HG03060 (cell line): ENCODE measurements at regions not wholly inside any gene's neighbourhood (a gene's known extent, or its start where the extent isn't known, plus 50 kb on each side); places are given as distances from the start of the nearest gene placed in this dataset.

ENCODE experiments used
- ATAC-seq: cut with Tn5 transposase; IDR thresholded peaks from one replicate; pipeline ENCODE4 v1.9.1; 2021; ENCODE audit warnings: low read depth, moderate number of reproducible peaks; ENCODE audit not compliant: unreplicated experiment

DNA sequence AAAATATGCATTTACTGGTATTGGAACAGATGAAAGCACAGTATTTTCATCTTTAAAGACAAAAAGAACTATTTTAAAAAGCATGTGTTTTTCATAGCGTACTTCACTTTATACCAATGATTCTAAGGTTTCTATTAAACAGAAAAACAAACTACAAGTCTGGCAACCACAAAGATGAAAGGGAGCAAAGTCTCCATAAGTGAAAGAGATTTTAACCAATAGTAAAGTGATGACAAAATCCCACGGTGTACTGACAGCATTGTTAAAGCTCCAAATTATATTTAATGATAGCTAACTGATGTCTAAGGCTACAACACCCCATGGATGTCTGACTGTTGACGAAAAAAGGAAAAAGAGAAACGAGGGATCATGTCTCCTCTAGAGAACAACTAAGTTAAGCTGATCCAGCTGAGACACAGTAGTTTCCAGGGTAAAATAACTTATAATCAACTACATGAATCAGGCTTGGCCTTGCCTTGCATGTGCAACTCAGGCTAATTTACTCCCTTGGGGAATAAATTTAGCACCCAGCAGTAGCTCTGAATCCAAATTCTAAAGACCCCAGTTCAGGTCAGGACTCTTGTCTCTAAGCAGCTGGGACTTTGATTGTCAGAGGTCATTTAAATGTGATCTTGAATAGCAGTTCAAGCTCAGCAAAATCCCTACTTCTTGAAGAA lies 56.0 kb upstream of the TAB2 start:
- no peak for ATAC-seq

DNA sequence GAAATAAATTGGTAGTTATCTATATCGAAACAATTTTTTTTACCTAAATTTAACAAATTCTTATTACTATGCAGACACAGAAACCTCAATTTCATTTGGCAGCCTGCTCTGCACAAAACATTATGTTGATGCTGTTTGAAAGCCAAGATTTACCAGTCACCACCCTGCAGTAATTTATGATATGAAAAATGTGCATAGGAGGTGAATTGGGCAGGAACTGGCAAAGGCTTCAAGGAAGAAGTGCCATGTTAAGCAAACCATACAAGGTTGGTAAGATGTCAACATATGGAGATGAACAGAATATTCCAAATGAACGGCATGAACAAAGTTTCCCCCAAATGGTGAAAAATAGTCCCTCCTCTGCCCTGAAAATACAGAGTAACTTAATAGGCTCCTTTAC lies 54.2 kb upstream of the TAB2 start:
- no peak for ATAC-seq

DNA sequence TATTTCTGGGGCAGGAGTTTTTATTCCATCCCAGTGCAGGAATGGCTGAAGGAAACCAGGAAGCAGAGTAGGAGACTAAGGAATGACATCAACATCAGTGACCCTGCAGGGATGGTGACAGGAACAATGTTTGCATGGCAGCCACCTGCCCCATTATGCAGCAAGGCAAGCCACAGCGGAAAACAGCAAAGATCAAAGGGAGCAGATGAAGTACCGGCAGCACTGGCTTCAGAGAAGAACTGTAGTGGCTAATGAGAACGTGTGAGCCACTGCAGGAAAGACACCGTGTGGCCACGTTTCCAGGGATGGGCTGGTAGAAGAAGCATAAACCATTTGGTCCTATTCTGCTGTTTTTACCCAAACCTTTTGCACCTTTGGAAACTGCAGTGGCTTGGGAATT lies 52.9 kb upstream of the TAB2 start:
- no peak for ATAC-seq

DNA sequence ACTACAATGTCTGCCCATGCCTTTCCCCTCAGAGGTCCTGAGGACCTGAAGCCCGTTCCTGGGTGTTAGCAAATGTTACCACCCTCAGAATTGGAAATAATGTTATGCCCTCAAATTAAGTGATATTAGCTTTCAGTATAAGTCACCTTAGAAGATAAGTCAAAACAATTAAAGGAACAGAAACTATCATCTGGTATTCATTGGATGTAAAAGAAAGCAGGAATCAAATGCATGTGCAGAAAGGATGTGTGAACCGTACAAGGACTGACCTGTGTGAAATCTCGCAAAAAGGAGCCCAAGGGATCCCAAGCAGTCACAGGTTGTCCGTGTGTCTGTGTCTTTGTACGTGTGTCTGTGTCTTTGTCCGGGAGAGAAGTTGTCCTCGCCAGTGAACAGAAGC lies 51.6 kb upstream of the TAB2 start:
- ATAC-seq, result no peak

DNA sequence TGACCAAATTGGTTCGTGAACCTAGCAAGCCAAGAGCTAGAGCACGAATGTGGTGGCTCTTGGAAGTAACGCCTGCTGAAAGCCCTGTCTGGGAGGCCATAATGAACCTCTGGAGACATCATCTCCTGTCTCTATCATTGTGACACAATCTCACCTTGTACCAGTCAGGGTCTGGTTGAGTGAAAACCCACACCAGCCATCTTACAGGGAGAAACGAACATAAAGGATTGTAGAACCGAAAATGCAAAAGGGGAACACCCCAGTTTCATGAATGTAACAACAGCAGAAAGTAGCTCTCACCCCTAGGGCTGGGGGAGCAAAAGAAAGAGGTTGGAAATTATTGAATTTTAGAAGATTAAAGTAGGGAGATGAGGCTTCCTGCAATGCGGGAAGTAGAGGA lies 50.9 kb upstream of the TAB2 start:
- ATAC-seq, result peak; percentile 37

DNA sequence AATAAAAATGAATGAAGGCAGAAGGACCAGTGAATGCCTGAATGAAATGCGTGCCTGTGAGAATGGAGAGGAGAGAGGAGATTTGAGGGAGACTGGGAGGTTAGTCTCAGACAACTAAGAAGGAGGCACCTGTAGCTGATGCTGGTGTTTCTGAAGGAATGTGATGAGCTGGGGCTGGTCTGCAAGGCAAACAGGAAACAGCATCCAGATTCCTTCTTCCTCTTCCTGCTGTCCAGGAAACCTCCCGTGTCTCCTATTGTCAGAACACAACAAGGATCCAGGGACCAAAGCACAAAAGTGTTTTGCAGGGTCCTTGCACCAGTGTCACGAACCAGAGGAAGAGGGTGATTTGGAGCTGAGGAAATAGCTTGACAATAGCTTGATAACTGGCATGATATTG lies 50.4 kb upstream of the TAB2 start:
- ATAC-seq, result no peak

DNA sequence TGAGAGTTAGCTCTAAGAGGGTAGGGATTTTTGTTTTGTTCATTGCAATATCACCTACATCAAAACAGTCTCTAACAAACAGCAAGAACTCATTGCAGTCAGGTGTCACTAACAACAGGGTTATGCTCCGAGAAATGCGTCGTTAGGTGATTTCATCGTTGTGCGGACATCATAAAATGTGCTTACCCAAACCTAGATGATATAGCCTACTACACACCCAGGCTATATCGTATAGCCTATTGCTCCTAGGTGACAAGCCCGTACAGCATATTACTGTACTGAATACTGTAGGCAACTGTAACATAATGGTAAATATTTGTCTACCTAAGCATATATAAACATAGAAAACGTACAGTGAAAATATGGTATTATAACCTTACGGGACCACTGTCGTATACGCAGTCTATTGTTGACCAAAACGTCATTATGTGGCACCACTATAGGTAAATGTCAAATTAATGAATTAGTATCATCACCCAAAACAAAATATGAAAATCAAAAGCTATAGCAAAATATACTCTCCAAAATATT lies 49.9 kb upstream of the TAB2 start:
- no peak for ATAC-seq
